ENCODE measurements at regions not wholly inside any gene's neighbourhood (a gene's known extent, or its start where the extent isn't known, plus 50 kb on each side); places are given as distances from the start of the nearest gene placed in this dataset.

- Histone ChIP-seq H3K4me3 (no peak overlapping the region), H3K27me3 (no peaks in the 10 kb centered on the region), H3K9me3 (no peaks in the 10 kb centered on the region), H3K4me1 (no peaks in the 10 kb centered on the region), H3K27ac (no peak overlapping the region), H3K36me3 (no peaks in the 10 kb centered on the region)
- FAIRE-seq, result no peak
- TF ChIP-seq, protein P1, sequence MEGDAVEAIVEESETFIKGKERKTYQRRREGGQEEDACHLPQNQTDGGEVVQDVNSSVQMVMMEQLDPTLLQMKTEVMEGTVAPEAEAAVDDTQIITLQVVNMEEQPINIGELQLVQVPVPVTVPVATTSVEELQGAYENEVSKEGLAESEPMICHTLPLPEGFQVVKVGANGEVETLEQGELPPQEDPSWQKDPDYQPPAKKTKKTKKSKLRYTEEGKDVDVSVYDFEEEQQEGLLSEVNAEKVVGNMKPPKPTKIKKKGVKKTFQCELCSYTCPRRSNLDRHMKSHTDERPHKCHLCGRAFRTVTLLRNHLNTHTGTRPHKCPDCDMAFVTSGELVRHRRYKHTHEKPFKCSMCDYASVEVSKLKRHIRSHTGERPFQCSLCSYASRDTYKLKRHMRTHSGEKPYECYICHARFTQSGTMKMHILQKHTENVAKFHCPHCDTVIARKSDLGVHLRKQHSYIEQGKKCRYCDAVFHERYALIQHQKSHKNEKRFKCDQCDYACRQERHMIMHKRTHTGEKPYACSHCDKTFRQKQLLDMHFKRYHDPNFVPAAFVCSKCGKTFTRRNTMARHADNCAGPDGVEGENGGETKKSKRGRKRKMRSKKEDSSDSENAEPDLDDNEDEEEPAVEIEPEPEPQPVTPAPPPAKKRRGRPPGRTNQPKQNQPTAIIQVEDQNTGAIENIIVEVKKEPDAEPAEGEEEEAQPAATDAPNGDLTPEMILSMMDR (IDR thresholded peaks at IDR 0.05), result no peak
- WGBS, 2 donors, result 43 to 44% methylated on average over 4 of the region's 4 CpGs
- ATAC-seq, result no peak
- DNase-seq, result no peak
- intact Hi-C loops (cut with DNase I), result no loop called here
Observed at GRCh38 chr18:61194726-61195125, 138.5 kb upstream of the CDH20 start.

GRCh38 chr18:61196750-61197149, 136.5 kb upstream of the CDH20 start:
- Histone ChIP-seq H3K36me3 (no peaks in the 10 kb centered on the region), H3K9me3 (no peaks in the 10 kb centered on the region), H3K27ac (no peak overlapping the region), H3K4me3 (no peak overlapping the region), H3K4me1 (no peaks in the 10 kb centered on the region), H3K27me3 (no peaks in the 10 kb centered on the region)
- ATAC-seq (no peak), FAIRE-seq (no peak), DNase-seq (no peak)
- 62 to 70% methylated on average over 4 of the region's 4 CpGs for WGBS, 2 donors
- intact Hi-C loops (cut with DNase I), result no loop called here
- TF ChIP-seq, protein P1 (IDR thresholded peaks at IDR 0.05), result no peak

GRCh38 chr18:61198486-61198885, 134.7 kb upstream of the CDH20 start:
- Histone ChIP-seq H3K9me3 (no peaks in the 10 kb centered on the region), H3K36me3 (no peaks in the 10 kb centered on the region)
- FAIRE-seq, result no peak

GRCh38 chr18:61199171-61199848, 133.9 kb upstream of the CDH20 start:
- Histone ChIP-seq H3K27ac (no peak overlapping the region), H3K27me3 (no peaks in the 10 kb centered on the region), H3K4me3 (no peak overlapping the region), H3K9me3 (no peaks in the 10 kb centered on the region), H3K36me3 (no peaks in the 10 kb centered on the region), H3K4me1 (no peaks in the 10 kb centered on the region)
- 31 to 44% methylated on average over 3 of the region's 3 CpGs for WGBS, 2 donors
- no peak for FAIRE-seq
- no peak for DNase-seq
- TF ChIP-seq, protein P1 (IDR thresholded peaks at IDR 0.05), result no peak
- intact Hi-C loops (cut with DNase I), result no loop called here
- no peak for ATAC-seq

More at GRCh38 chr18:61198486-61198885, 134.7 kb upstream of the CDH20 start:
- H3K27ac ChIP-seq, result no peak overlapping the region
- no peak overlapping the region for H3K4me3 ChIP-seq
- no peaks in the 10 kb centered on the region for H3K4me1 ChIP-seq
- intact Hi-C loops (cut with DNase I), result no loop called here
- TF ChIP-seq, protein P1 (IDR thresholded peaks at IDR 0.05), result no peak
- DNase-seq, result no peak
- no peaks in the 10 kb centered on the region for H3K27me3 ChIP-seq
- no peak for ATAC-seq

DNA sequence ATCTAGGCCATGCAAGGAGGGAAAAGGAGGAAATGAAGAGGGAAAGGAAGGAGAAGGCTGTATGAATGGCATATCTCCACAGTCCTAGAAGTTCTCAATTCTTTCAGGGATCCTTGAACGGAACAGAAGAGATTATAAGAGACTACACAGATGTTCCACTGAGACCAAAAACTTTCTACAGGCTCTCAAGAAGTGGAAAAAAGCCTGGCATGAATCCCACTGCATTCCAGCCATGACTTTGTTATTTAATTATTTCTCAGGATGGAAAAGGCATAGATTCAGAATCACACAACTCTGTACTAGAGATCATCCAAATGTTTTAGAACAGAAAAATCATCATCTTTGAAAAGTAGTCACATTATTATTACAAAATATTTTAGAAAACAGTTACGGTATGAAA, 131.7 kb upstream of the CDH20 start:
- FAIRE-seq (no peak), DNase-seq (no peak), ATAC-seq (no peak)
- 50 to 58% methylated on average over 2 of the region's 2 CpGs for WGBS, 2 donors
- TF ChIP-seq, protein P1 (IDR thresholded peaks at IDR 0.05), result no peak
- Histone ChIP-seq H3K27me3 (no peaks in the 10 kb centered on the region), H3K4me3 (no peak overlapping the region), H3K4me1 (no peaks in the 10 kb centered on the region), H3K27ac (no peak overlapping the region), H3K9me3 (peaks cover 0 to 3% (median 0%) of the 10 kb centered on the region in 4 donors), H3K36me3 (no peaks in the 10 kb centered on the region)
- intact Hi-C loops (cut with DNase I), result no loop called here
